NOMO-1 treated with DMSO at 0.1 percent for 48 hours (cell line): ENCODE measurements at regions not wholly inside any gene's neighbourhood (a gene's known extent, or its start where the extent isn't known, plus 50 kb on each side); places are given as distances from the start of the nearest gene placed in this dataset.

Experiments used
- DNase-seq: peaks from one replicate; lab custom pipeline; 2025; ENCODE audit not compliant: unreplicated experiment; lab: John Stamatoyannopoulos, UW

- DNase-seq, result no peak
Observed at GRCh38 chr1:117678246-117678977, 72.6 kb downstream of the TENT5C start.

- DNase-seq, result no peak
Observed at GRCh38 chr1:117679299-117679698, 73.5 kb downstream of the TENT5C start.

GRCh38 chr1:117679868-117680267 is 74.0 kb downstream of the TENT5C start:
- no peak for DNase-seq

GRCh38 chr1:117680316-117681002 is 74.6 kb downstream of the TENT5C start:
- DNase-seq, result no peak

- no peak for DNase-seq
Observed at GRCh38 chr1:117681093-117681900, 75.4 kb downstream of the TENT5C start.

- DNase-seq, result no peak
Observed at GRCh38 chr1:117681901-117682250, 76.0 kb downstream of the TENT5C start.

- DNase-seq, result no peak
Observed at GRCh38 chr1:117682372-117682771, 76.5 kb downstream of the TENT5C start.

- DNase-seq, result no peak
Observed at GRCh38 chr1:117683571-117684285, 77.9 kb downstream of the TENT5C start.

GRCh38 chr1:117685936-117686806 is 80.3 kb downstream of the TENT5C start:
- no peak for DNase-seq

GRCh38 chr1:117686907-117687306 is 81.1 kb downstream of the TENT5C start:
- no peak for DNase-seq

GRCh38 chr1:117689997-117690625 is 84.3 kb downstream of the TENT5C start:
- no peak for DNase-seq

GRCh38 chr1:117691942-117692341 is 86.1 kb downstream of the TENT5C start:
- DNase-seq, result no peak

GRCh38 chr1:117694543-117694942 is 88.7 kb downstream of the TENT5C start:
- DNase-seq, result no peak

- no peak for DNase-seq
Observed at GRCh38 chr1:117695796-117696490, 90.1 kb downstream of the TENT5C start.

- DNase-seq, result no peak
Observed at GRCh38 chr1:117696561-117696960, 90.7 kb downstream of the TENT5C start.

- DNase-seq, result no peak
Observed at GRCh38 chr1:117697220-117697781, 91.5 kb downstream of the TENT5C start.

- no peak for DNase-seq
Observed at GRCh38 chr1:117698398-117699160, 92.7 kb downstream of the TENT5C start.

- DNase-seq, result no peak
Observed at GRCh38 chr1:117699953-117700352, 94.1 kb downstream of the TENT5C start.
